ENCODE measurements at regions not wholly inside any gene's neighbourhood (a gene's known extent, or its start where the extent isn't known, plus 50 kb on each side); places are given as distances from the start of the nearest gene placed in this dataset.

DNA sequence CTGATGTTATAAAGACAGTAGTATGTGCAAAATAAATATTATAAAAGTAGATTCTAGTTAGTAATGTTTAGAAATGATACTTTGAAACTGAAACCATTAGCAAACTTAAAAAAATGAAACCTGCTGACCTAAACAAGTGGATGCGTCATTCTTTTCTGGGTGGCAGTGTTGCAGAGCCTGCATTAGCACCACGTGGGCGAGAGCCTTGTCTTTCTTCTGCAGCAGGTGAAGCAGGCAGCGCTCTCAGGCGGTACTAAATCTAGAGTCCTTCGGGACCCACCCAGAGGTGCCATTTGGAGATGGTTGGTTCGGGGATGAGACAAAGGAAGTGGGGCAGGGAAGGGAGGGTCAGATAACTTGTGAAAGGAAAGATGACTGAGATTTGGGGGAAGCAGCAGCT is 759.1 kb upstream of the IGFBP3 start:
- peak; percentile 52 for DNase-seq (ENCODE audit: low read depth)

GRCh38 chr7:46679671-46680070 is 758.6 kb upstream of the IGFBP3 start:
- no peak for DNase-seq (ENCODE audit: low read depth)

DNA sequence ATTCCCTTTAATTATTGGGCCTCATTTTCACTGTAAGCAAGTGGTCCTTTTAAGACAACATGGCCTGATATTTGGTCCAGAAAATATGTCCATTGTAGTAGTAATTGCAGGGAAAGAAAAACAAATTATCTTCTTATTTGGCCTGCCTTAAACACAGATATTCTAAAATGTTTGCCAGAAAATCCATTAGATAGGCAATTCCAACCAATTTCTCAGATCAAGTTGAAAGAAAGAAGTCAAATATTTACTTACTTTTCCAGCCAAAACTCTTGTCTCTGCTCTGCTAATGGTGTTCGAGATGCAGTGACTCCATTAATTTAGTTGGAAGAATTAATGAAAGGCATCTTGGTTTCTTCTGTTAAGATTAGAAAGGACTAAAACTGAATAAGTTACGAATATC is 757.3 kb upstream of the IGFBP3 start:
- DNase-seq (ENCODE audit: low read depth) = no peak

DNA sequence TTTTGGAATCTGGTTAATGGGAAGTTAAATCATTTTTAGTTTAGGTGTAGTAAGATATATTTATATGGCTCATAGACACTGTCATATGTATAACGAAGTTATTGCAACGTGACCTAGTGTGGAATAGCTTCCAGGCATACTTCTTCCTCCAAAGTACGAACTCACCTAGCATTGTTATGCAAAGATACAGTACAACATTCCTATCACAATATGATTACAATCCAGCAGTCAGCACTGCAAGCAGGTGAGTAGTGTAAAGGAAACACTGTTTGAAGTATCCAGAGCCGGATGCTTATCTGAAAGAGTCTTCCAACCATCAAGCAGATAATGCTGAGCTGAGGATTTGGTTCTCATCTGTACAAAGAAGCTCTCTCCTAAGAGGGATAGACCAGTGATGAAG is 754.4 kb upstream of the IGFBP3 start:
- DNase-seq (ENCODE audit: low read depth) = no peak

DNA sequence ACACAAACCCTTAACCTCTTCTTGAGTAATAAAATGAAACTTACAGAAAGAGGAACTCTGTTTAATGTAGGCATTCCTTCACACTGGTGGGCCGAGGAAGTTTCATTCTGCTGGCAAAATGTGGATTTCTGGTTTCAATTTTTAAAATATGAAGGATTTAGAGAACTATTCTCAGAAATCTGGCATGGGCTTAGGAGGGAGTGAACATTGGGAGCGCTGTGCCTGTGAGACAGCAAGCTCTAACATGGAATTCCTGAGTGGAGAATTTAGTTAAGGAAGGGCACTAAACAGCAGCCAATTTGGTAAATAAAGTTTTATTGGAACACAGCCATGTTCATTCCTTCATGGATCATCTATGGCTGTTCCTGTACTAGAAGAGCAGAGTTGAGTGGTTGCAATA is 751.8 kb upstream of the IGFBP3 start:
- no peak for DNase-seq (ENCODE audit: low read depth)

- no peak for DNase-seq (ENCODE audit: low read depth)
These were observed 750.2 kb upstream of the IGFBP3 start for GRCh38 chr7:46671108-46671769.

GRCh38 chr7:46669028-46669427 is 748.0 kb upstream of the IGFBP3 start:
- no peak for DNase-seq (ENCODE audit: low read depth)

GRCh38 chr7:46664453-46664852 is 743.4 kb upstream of the IGFBP3 start:
- DNase-seq (ENCODE audit: low read depth) = no peak

DNA sequence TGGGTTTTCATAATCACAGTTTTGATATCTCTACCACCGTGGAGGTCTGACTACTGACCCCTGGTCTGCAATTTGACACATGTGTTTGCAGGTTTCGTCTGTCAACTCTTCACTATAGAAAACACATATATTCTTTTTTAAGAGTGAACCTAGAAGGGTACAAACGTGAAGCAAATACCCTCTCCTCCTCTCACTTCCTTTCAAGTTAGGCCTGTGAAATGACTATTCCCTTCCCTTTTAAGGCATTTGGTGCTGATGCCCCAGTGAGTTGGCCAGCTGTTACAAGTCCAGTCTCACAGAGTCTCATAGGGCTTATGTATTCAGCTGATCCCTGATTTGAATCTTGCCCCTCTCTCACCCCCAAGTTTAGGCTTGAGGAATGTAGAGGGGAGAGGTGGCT is 742.0 kb upstream of the IGFBP3 start:
- no peak for DNase-seq (ENCODE audit: low read depth)

DNA sequence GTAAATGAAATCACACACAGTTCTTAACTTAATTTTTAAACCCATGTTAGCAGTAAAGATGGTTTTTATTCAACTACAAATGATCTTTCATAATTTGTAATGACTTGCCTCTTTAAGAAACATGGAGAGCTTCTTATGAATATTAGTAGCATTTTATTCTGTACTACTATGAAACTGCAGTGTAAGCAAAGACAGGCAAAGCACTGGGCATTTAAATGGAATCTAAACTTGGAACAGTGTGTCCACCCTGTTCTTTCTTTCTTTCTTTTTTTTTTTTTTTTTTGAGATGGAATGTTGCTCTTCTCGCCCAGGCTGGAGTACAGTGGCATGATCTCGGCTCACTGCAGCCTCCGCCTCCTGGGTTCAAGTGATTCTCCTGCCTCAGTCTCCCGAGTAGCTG is 740.4 kb upstream of the IGFBP3 start:
- no peak for DNase-seq (ENCODE audit: low read depth)

- DNase-seq (ENCODE audit: low read depth) = no peak
These were observed 739.4 kb upstream of the IGFBP3 start for GRCh38 chr7:46660402-46660980.

GRCh38 chr7:46658281-46658680 is 737.2 kb upstream of the IGFBP3 start:
- no peak for DNase-seq (ENCODE audit: low read depth)

DNA sequence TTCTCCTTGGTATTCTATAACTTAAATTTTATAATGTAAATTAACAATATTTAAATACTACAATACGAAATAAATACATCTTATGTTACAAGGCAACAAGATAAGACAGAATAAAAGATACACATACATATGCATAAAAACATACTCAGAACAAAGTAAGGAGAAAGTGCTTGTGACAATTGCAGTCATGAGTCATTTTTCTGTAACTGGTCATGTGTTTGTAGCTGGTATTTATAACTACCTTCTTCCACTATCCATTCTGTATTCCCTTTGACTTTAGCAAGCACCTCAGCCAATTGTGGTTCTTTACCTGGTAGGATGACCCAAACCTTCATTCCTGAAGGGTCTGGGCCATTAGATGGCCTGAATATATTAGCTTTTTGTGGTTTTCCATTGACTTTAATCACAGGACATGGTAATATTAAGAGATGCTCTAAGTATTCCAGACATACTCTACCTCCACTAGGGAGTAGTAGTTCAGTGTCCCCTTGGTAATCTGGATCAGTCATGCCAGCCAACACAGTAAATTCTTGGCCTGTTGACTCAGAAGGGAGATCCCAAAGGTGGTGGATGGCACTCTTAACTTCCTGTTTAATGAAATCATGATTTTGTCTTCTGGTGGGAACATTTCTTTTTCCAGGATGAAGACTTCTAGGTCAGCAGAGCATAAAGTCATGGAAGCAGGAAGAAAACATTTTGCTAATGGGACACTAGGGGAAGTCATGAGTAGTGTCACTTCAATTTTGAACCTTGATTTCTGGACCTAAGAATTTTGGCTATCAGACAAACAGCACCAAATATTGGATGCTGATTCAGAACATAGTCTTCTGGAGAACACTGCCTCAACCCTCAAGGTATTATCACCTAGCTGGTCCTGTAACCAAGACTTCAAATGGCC is 733.7 kb upstream of the IGFBP3 start:
- DNase-seq (ENCODE audit: low read depth) = peak; percentile 45

DNA sequence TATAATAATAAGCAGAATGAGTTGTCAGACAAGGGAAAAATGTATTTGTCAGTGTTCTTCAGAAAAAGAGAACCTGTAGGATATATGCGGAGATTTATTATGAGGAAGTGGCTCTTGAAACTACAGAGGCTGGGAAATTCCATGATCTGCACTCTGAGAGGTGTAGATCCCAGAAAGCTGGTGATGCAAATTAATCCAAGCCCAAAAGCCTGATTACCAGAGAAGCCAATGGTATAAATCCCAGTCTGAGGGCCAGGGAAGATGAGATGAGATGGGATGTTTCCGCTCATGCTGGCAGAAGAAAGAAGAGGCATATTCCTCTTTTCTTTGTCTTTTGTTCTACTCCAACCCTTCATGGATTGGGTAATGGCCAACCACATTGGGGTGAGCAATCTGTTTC is 732.8 kb upstream of the IGFBP3 start:
- DNase-seq (ENCODE audit: low read depth) = no peak

DNA sequence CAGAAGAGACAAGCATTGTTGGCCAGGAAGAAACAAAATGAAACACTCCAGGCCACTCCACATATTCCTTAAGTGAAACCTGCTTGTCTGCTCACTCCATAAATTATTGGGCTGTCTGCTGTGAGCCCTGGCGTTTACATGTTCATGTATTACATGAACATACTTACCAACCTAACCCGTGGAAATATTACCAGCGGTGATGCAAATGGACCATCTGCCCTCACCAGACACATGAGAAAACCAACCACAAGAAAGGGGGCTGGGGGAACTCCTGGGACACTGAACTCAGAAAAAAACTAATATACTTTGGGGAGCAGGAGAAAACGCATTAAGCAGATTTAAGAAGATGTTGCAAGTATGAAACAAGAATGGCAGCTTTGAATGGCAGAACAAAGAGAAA is 731.2 kb upstream of the IGFBP3 start:
- DNase-seq (ENCODE audit: low read depth) = no peak

DNA sequence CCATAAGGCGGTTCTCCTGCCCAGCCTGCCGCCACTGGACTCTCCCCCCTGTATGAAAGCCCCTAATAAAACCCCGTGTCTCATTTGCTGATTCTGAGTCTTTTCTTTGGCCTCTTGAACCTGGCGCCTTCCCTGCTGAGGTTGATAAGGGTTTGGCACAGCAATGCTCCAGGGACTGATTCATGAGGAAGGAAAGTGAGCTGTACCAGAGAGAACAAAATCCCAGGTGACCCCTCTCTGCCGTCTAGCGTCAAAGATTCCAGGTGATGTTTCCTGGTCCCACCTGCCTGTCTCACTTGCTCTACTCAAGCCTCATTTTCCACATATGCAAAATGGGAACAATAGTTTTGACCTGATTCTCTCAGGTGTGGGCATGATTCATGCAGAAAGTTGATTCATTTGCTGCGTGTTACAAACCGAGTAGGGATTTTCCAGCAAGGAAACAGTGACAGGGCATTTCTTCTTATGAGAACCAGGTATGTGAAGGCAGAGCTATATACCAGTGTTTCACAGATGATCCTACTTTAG is 730.6 kb upstream of the IGFBP3 start:
- DNase-seq (ENCODE audit: low read depth) = no peak

- DNase-seq (ENCODE audit: low read depth) = no peak
These were observed 730.0 kb upstream of the IGFBP3 start for GRCh38 chr7:46651070-46651469.

- no peak for DNase-seq (ENCODE audit: low read depth)
These were observed 728.8 kb upstream of the IGFBP3 start for GRCh38 chr7:46649876-46650275.

GRCh38 chr7:46637793-46638735 is 717.0 kb upstream of the IGFBP3 start:
- no peak for DNase-seq (ENCODE audit: low read depth)

- DNase-seq (ENCODE audit: low read depth) = no peak
These were observed 715.0 kb upstream of the IGFBP3 start for GRCh38 chr7:46636022-46636421.

DNA sequence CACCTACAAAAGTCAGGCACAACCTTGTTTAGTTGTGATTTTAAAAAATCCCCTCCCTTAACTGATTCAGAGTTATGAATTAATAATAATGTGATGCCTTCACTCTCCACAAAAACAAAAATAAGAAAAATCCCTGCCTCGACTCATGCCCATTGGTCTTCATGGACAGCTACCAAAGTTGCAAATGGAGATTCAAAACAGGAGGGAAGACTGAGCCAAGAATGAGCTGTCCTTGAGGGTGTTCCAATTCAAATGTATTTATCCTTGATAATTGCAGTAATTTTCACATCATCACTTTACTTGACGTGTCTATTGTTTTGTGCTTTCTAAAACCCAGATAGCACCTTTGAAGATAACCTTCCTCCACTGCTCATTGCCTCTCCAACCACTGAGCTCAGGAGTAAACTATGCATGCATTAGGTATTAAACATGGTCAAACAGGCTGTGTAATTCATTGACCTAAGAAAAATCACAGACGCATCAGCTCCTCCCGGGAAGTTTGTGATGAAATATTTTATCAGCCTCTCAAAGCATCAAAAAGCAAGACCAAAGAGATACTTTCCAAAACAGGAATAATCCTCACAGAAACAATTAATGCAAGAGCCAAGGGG is 712.7 kb upstream of the IGFBP3 start:
- no peak for DNase-seq (ENCODE audit: low read depth)
